ENCODE measurements at regions not wholly inside any gene's neighbourhood (a gene's known extent, or its start where the extent isn't known, plus 50 kb on each side); places are given as distances from the start of the nearest gene placed in this dataset.

DNA sequence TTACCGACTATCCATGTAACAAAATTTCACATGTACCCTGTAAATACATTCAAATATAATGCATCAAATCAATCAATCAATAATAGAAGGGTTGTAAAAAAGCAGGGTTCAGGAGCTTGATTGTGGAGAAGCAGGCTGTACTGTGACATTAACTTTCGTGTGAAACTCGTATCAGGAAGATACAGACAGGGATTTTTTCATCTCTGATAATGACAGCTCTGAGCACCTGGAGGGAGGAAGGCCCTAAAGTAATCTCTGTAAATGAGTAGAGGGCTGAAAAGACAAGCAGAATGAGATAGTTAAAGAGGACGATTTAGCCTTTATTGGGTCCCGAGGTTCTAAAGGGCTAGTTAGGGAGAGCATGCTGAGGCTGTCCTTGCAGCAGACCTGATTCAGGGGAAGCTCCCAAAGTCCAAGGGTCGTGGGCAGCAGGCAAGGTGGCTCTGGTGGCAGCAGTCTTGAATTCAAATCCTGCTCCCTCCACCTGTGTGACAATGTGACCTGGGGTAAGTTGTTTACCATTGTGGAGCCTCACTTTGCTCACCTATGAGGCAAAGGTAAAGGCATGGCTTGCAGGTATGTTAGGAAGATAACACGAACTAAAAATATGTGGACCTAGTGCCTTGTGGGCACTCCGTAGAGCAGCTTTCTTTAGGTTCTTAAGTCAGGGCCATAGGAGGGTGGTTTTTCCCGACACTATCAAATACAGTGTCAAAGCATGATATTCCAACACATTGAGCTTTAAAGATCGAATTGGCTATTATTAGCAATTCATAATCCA is 219.4 kb upstream of the MYLIP start (continued):
- no peak for TF ChIP-seq ZBTB49 (tag by site-specific recombination; IDR thresholded peaks at IDR 0.05; ENCODE audit: low read depth)
- TF ChIP-seq ZBTB1 (tag by site-specific recombination; IDR thresholded peaks at IDR 0.05), result no peak

DNA sequence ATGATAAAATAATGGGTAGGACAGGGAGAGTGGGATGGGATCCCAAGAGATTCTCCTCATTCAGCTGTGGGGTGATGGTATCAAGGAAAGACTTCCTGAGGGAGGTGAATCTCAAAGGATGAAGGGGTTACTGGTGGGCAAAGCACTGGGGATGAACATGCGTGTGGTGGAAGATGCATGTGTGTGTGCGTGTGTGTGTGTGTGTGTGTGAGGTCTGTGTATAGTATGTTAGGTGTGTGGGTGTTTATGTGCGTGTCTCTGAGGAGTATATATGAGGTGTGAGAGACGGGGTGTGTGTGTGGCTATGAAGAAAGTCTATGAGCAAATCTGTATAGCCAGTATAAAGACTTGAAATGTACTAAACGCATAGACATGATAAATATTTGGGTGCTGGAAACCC is 220.0 kb upstream of the MYLIP start:
- Histone ChIP-seq H3K27ac (ENCODE audit: extremely low read depth, low read depth, low read length) (no peak overlapping the region), H3K36me3 (ENCODE audit: control insufficient read depth in 2 of 2, insufficient read depth in 1 of 2, low read length in 2 of 2) (no peaks in the 10 kb centered on the region), H3K4me1 (ENCODE audit: control insufficient read depth, insufficient read depth, low read length) (peaks cover 8% of the 10 kb centered on the region), H3K9me3 (ENCODE audit: control insufficient read depth, insufficient read depth, low read depth, low read length) (no peaks in the 10 kb centered on the region), H3K4me3 (ENCODE audit: low read depth, low read length) (no peak overlapping the region)
- TF ChIP-seq ZFHX2 (tag by site-specific recombination; conservative IDR thresholded peaks at IDR 0.05) (0 out of 2 replicates have a peak, but pooled peaks have one; percentile 8), ZNF626 (tag by site-specific recombination; IDR thresholded peaks at IDR 0.05) (no peak), GFI1B (tag by site-specific recombination; IDR thresholded peaks at IDR 0.05) (no peak)
- ChIA-PET POLR2A (no interaction called here), CTCF (interaction anchor here (0.5 to 1.6 kb wide), 4 partner anchors 10 to 1908 kb away, joined by 3 to 4 read pairs (median 3); no protein-coding TSS in a partner anchor)

DNA sequence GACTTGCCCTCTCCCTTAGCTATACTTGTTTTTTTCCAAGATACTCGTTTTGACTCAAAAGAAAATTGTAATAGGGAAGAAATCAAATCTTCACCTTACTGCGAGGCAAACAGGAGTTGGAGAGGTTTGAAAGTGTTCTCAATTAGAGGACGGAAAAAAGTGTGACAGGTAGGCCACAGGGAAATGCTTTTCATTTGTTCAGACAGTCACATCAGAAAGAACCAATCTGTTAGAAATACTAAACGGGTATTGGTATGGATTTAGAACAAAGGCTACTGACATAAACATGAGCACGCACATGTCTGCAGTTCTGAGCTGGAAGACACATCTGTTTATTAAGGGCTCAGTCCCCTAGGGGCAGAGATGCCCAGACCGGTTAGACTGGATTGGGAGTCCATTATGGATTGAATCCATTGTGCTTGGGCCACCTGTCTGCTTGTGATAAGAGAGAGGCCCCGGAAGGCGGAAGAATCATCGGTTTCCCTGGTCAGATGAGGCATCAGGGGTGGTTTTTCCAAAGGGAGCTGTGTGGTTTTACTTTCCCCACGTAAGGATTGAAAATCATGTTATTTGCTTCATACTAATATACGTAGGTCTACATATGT is 220.9 kb upstream of the MYLIP start:
- H3K9me3 ChIP-seq (ENCODE audit: control insufficient read depth, insufficient read depth, low read depth, low read length), result no peaks in the 10 kb centered on the region
- no peak overlapping the region for H3K4me3 ChIP-seq (ENCODE audit: low read depth, low read length)
- no peaks in the 10 kb centered on the region for H3K36me3 ChIP-seq (ENCODE audit: control insufficient read depth in 2 of 2, insufficient read depth in 1 of 2, low read length in 2 of 2)
- ChIA-PET POLR2A (no interaction called here), CTCF (interaction anchor here (0.5 to 1.6 kb wide), 3 partner anchors 9 to 1909 kb away, joined by 3 to 4 read pairs (median 3); no protein-coding TSS in a partner anchor)
- peaks cover 8% of the 10 kb centered on the region for H3K4me1 ChIP-seq (ENCODE audit: control insufficient read depth, insufficient read depth, low read length)
- H3K27ac ChIP-seq (ENCODE audit: extremely low read depth, low read depth, low read length), result no peak overlapping the region
- TF ChIP-seq, protein P1, sequence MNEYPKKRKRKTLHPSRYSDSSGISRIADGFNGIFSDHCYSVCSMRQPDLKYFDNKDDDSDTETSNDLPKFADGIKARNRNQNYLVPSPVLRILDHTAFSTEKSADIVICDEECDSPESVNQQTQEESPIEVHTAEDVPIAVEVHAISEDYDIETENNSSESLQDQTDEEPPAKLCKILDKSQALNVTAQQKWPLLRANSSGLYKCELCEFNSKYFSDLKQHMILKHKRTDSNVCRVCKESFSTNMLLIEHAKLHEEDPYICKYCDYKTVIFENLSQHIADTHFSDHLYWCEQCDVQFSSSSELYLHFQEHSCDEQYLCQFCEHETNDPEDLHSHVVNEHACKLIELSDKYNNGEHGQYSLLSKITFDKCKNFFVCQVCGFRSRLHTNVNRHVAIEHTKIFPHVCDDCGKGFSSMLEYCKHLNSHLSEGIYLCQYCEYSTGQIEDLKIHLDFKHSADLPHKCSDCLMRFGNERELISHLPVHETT (tag by site-specific recombination; IDR thresholded peaks at IDR 0.05), result no peak
- TF ChIP-seq ZNF626 (tag by site-specific recombination; IDR thresholded peaks at IDR 0.05), result no peak
- no peak for TF ChIP-seq ZNF202 (tag by site-specific recombination; IDR thresholded peaks at IDR 0.05; ENCODE audit: borderline replicate concordance)
- TF ChIP-seq ZNF629 (tag by site-specific recombination; IDR thresholded peaks at IDR 0.05), result no peak
- TF ChIP-seq ZNF513 (tag by site-specific recombination; IDR thresholded peaks at IDR 0.05), result no peak
- no peak for TF ChIP-seq ZNF350 (tag by site-specific recombination; IDR thresholded peaks at IDR 0.05)
- TF ChIP-seq ZNF157 (tag by site-specific recombination; IDR thresholded peaks at IDR 0.05), result no peak
- TF ChIP-seq, protein P2, sequence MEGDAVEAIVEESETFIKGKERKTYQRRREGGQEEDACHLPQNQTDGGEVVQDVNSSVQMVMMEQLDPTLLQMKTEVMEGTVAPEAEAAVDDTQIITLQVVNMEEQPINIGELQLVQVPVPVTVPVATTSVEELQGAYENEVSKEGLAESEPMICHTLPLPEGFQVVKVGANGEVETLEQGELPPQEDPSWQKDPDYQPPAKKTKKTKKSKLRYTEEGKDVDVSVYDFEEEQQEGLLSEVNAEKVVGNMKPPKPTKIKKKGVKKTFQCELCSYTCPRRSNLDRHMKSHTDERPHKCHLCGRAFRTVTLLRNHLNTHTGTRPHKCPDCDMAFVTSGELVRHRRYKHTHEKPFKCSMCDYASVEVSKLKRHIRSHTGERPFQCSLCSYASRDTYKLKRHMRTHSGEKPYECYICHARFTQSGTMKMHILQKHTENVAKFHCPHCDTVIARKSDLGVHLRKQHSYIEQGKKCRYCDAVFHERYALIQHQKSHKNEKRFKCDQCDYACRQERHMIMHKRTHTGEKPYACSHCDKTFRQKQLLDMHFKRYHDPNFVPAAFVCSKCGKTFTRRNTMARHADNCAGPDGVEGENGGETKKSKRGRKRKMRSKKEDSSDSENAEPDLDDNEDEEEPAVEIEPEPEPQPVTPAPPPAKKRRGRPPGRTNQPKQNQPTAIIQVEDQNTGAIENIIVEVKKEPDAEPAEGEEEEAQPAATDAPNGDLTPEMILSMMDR (tag by site-specific recombination; IDR thresholded peaks at IDR 0.05), result no peak
- TF ChIP-seq ZNF544 (tag by site-specific recombination; IDR thresholded peaks at IDR 0.05), result no peak
- TF ChIP-seq BCL11B (tag by site-specific recombination; IDR thresholded peaks at IDR 0.05; ENCODE audit: low read depth), result no peak
- TF ChIP-seq ZBTB11 (tag by site-specific recombination; conservative IDR thresholded peaks at IDR 0.05; ENCODE audit: low read depth), result no peak
- no peak for TF ChIP-seq ZNF24 (tag by site-specific recombination; IDR thresholded peaks at IDR 0.05)
- TF ChIP-seq ZNF776 (tag by site-specific recombination; IDR thresholded peaks at IDR 0.05; ENCODE audit: borderline replicate concordance), result no peak
- no peak for TF ChIP-seq YY2 (tag by site-specific recombination; IDR thresholded peaks at IDR 0.05)
